HCT116 (cell line): ENCODE measurements at regions not wholly inside any gene's neighbourhood (a gene's known extent, or its start where the extent isn't known, plus 50 kb on each side); places are given as distances from the start of the nearest gene placed in this dataset.

ENCODE experiments used
- CBX3 ChIP-seq: IDR thresholded peaks from 2 replicates; pipeline ENCODE4 v1.6.1; 2012; ENCODE audit warnings: low read depth
- CEBPB ChIP-seq: IDR thresholded peaks from 2 replicates; pipeline ENCODE4 v1.6.1; 2012; ENCODE audit warnings: low read depth
- EZH2 ChIP-seq: fragments of 200-600 bp; sonication (generic); IDR thresholded peaks from 2 replicates; pipeline ENCODE4 v1.6.1; 2017; ENCODE audit warnings: antibody characterized with exemption, mixed run types
- EZH2phosphoT487 ChIP-seq: fragments of 200-600 bp; IDR thresholded peaks from 2 replicates; pipeline ENCODE4 v1.6.1; 2018; ENCODE audit warnings: antibody characterized with exemption, borderline replicate concordance
- JUND ChIP-seq: IDR thresholded peaks from 2 replicates; pipeline ENCODE4 v1.6.1; 2012
- POLR2A ChIP-seq: IDR thresholded peaks from 2 replicates; pipeline ENCODE4 v1.7.0; 2011; ENCODE audit warnings: borderline replicate concordance; ENCODE audit not compliant: insufficient read depth, insufficient read length; ENCODE audit errors: extremely low read depth
- POLR2AphosphoS5 ChIP-seq: IDR thresholded peaks from 2 replicates; pipeline ENCODE4 v1.6.1; 2011; ENCODE audit warnings: mild to moderate bottlenecking, low read depth, low read length, moderate library complexity
- SIN3A ChIP-seq: IDR thresholded peaks from 2 replicates; pipeline ENCODE4 v1.6.1; 2012; ENCODE audit warnings: low read depth
- SP1 ChIP-seq: IDR thresholded peaks from 2 replicates; pipeline ENCODE4 v1.6.1; 2012; ENCODE audit warnings: low read depth
- ZNF274 ChIP-seq: fragments of 200-500 bp; sonication (Bioruptor generic); IDR thresholded peaks from 2 replicates; pipeline ENCODE4 v1.6.1; 2014; ENCODE audit warnings: mild to moderate bottlenecking, low read depth, low read length, inconsistent platforms
- TF ChIP-seq, protein P1 (sequence below): IDR thresholded peaks from 2 replicates; pipeline ENCODE4 v1.6.1; 2012
- TF ChIP-seq, protein P2 (sequence below), 3 experiments: fragments of 200-600 bp in 1 of 3; sonication (generic) in 1 of 3; IDR thresholded peaks in 2 of 3; conservative IDR thresholded peaks in 1 of 3; 2 replicates each; pipeline ENCODE4 v1.5.1; 2012 to 2017; ENCODE audit warnings: low read depth in 2 of 3, low read length in 2 of 3, antibody characterized with exemption in 1 of 3, borderline replicate concordance in 1 of 3, control low read depth in 1 of 3, mild to moderate bottlenecking in 1 of 3, mixed read lengths in 1 of 3, mixed run types in 1 of 3, moderate library complexity in 1 of 3; ENCODE audit not compliant: insufficient read depth in 1 of 3

DNA sequence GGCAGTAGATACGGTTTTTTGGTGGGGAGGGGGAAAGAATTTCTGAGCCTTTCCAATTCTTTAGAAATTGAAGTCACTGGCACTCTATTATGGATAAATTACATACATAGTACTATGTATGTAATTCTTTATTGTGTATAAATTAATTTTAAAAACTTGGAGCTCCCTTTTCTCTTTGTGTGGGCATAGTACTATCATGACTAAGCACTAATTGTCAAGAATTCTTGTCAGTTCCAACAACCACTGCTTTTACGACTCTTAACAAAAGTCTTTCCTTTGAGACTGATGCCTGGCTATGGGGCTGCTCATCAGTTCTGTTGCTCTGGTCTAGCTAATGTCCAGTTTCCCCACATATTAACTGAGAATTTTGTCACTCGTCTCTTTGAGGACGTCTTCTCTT lies 365.3 kb upstream of the RNF32 start:
- TF ChIP-seq, protein P1, sequence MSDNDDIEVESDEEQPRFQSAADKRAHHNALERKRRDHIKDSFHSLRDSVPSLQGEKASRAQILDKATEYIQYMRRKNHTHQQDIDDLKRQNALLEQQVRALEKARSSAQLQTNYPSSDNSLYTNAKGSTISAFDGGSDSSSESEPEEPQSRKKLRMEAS = no peak
- TF ChIP-seq, protein P2, sequence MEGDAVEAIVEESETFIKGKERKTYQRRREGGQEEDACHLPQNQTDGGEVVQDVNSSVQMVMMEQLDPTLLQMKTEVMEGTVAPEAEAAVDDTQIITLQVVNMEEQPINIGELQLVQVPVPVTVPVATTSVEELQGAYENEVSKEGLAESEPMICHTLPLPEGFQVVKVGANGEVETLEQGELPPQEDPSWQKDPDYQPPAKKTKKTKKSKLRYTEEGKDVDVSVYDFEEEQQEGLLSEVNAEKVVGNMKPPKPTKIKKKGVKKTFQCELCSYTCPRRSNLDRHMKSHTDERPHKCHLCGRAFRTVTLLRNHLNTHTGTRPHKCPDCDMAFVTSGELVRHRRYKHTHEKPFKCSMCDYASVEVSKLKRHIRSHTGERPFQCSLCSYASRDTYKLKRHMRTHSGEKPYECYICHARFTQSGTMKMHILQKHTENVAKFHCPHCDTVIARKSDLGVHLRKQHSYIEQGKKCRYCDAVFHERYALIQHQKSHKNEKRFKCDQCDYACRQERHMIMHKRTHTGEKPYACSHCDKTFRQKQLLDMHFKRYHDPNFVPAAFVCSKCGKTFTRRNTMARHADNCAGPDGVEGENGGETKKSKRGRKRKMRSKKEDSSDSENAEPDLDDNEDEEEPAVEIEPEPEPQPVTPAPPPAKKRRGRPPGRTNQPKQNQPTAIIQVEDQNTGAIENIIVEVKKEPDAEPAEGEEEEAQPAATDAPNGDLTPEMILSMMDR (IDR thresholded peaks at IDR 0.05 in 2 of 3, conservative IDR thresholded peaks at IDR 0.05 in 1 of 3; ENCODE audit: borderline replicate concordance in 1 of 3, insufficient read depth in 1 of 3, low read depth in 2 of 3, low read length in 2 of 3) = no peak
- no peak for TF ChIP-seq POLR2A
- no peak for TF ChIP-seq POLR2AphosphoS5
- no peak for TF ChIP-seq EZH2
- TF ChIP-seq SP1 = no peak
- no peak for TF ChIP-seq JUND
- no peak for TF ChIP-seq CEBPB
- no peak for TF ChIP-seq SIN3A
- no peak for TF ChIP-seq EZH2phosphoT487
- no peak for TF ChIP-seq ZNF274
- TF ChIP-seq CBX3 = no peak
